ENCODE measurements at regions not wholly inside any gene's neighbourhood (a gene's known extent, or its start where the extent isn't known, plus 50 kb on each side); places are given as distances from the start of the nearest gene placed in this dataset.
"Not testable (repeated sequence)": the region's sequence is repeated elsewhere in the genome, so short reads cannot be mapped to it uniquely, and the experiment has no call there.

- no peak for DNase-seq
Measured at GRCh38 chr2:224263571-224264043, 138.3 kb downstream of the FAM124B start.

- no peak for DNase-seq
Measured at GRCh38 chr2:224261326-224261725, 140.6 kb downstream of the FAM124B start.

- peak in 2 of 56 donors; percentile 3 for DNase-seq
Measured at GRCh38 chr2:224260372-224261020, 141.4 kb downstream of the FAM124B start.

GRCh38 chr2:224259831-224260230 lies 142.1 kb downstream of the FAM124B start:
- DNase-seq = no peak

- no peak for DNase-seq
Measured at GRCh38 chr2:224258059-224258458, 143.8 kb downstream of the FAM124B start.

GRCh38 chr2:224257156-224257555 lies 144.8 kb downstream of the FAM124B start:
- no peak for DNase-seq

GRCh38 chr2:224253464-224253863 lies 148.4 kb downstream of the FAM124B start:
- DNase-seq = no peak

- no peak for DNase-seq
Measured at GRCh38 chr2:224252631-224253030, 149.3 kb downstream of the FAM124B start.

GRCh38 chr2:224248944-224249371 lies 152.9 kb downstream of the FAM124B start:
- no peak for DNase-seq

GRCh38 chr2:224242561-224242960 lies 159.3 kb downstream of the FAM124B start:
- no peak for DNase-seq

- DNase-seq = no peak
Measured at GRCh38 chr2:224241812-224242211, 160.1 kb downstream of the FAM124B start.

- DNase-seq = no peak
Measured at GRCh38 chr2:224241001-224241400, 160.9 kb downstream of the FAM124B start.

- no peak for DNase-seq
Measured at GRCh38 chr2:224223851-224224555, 177.9 kb downstream of the FAM124B start.

GRCh38 chr2:224222974-224223373 lies 178.9 kb downstream of the FAM124B start:
- DNase-seq = no peak

- no peak for DNase-seq
Measured at GRCh38 chr2:224222291-224222690, 179.6 kb downstream of the FAM124B start.

GRCh38 chr2:224221455-224221913 lies 180.4 kb downstream of the FAM124B start:
- no peak for DNase-seq

- DNase-seq = no peak
Measured at GRCh38 chr2:224220586-224221255, 181.2 kb downstream of the FAM124B start.

- DNase-seq = no peak
Measured at GRCh38 chr2:224219781-224220180, 180.7 kb upstream of the SERPINE2 start.

GRCh38 chr2:224217962-224218347 lies 178.9 kb upstream of the SERPINE2 start:
- DNase-seq = no peak

GRCh38 chr2:224217233-224217961 lies 178.3 kb upstream of the SERPINE2 start:
- no peak for DNase-seq

- DNase-seq = not testable (repeated sequence)
Measured at GRCh38 chr2:224215611-224216010, 176.5 kb upstream of the SERPINE2 start.

GRCh38 chr2:224213396-224213795 lies 174.3 kb upstream of the SERPINE2 start:
- DNase-seq = no peak
